ENCODE measurements at regions not wholly inside any gene's neighbourhood (a gene's known extent, or its start where the extent isn't known, plus 50 kb on each side); places are given as distances from the start of the nearest gene placed in this dataset.

DNA sequence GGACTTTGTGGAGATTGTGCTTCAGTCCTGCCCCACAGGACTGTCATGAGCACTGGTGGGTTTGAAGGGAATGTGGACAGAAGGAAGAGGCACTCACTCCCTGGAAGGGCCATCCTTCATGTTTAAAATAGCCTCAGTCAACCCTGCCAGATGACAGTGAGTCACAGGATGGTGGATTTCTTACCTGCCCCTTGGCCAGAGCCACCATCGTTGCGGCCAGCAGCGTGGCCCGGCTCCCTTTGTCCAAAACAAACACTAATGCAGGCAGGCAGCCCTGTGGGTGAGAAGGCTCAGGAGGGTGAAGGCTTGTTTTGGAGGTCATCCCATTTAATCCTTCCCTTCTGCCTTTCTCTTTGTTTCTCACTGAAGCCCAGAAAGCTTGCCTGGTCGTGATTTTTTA is 422.7 kb downstream of the CD83 start:
- Mint-ChIP-seq H3K9me3 (peaks cover 2% of the 10 kb centered on the region; the same call in 1 of the 3 replicates), H3K4me3 (no peak overlapping the region), H3K27ac (no peak overlapping the region), H3K27me3 (ENCODE audit: insufficient read depth, low read depth, poor library complexity) (peaks cover 7% of the 10 kb centered on the region), H3K36me3 (ENCODE audit: low read depth) (no peaks in the 10 kb centered on the region), H3K4me1 (peaks cover 29% of the 10 kb centered on the region)
- no peaks in the 10 kb centered on the region for H3K27me3 ChIP-seq (ENCODE audit: insufficient read depth)
- H3K4me1 ChIP-seq (ENCODE audit: insufficient read depth): peaks cover 12% of the 10 kb centered on the region
- H3K9me2 ChIP-seq (ENCODE audit: insufficient read depth): peaks cover 19% of the 10 kb centered on the region; the same call in 1 of the 2 replicates
- H3K36me3 ChIP-seq (ENCODE audit: insufficient read depth): no peaks in the 10 kb centered on the region; the same call in 1 of the 2 replicates
- no peak overlapping the region for H3K4me3 ChIP-seq
- DNase-seq (ENCODE audit: low spot score): no peak
- H3K27ac ChIP-seq (ENCODE audit: low read depth): no peak overlapping the region
- TF ChIP-seq ZNF331 (CRISPR knock-in tag; IDR thresholded peaks at IDR 0.05; ENCODE audit: low read depth): no peak
- TF ChIP-seq, protein P1, sequence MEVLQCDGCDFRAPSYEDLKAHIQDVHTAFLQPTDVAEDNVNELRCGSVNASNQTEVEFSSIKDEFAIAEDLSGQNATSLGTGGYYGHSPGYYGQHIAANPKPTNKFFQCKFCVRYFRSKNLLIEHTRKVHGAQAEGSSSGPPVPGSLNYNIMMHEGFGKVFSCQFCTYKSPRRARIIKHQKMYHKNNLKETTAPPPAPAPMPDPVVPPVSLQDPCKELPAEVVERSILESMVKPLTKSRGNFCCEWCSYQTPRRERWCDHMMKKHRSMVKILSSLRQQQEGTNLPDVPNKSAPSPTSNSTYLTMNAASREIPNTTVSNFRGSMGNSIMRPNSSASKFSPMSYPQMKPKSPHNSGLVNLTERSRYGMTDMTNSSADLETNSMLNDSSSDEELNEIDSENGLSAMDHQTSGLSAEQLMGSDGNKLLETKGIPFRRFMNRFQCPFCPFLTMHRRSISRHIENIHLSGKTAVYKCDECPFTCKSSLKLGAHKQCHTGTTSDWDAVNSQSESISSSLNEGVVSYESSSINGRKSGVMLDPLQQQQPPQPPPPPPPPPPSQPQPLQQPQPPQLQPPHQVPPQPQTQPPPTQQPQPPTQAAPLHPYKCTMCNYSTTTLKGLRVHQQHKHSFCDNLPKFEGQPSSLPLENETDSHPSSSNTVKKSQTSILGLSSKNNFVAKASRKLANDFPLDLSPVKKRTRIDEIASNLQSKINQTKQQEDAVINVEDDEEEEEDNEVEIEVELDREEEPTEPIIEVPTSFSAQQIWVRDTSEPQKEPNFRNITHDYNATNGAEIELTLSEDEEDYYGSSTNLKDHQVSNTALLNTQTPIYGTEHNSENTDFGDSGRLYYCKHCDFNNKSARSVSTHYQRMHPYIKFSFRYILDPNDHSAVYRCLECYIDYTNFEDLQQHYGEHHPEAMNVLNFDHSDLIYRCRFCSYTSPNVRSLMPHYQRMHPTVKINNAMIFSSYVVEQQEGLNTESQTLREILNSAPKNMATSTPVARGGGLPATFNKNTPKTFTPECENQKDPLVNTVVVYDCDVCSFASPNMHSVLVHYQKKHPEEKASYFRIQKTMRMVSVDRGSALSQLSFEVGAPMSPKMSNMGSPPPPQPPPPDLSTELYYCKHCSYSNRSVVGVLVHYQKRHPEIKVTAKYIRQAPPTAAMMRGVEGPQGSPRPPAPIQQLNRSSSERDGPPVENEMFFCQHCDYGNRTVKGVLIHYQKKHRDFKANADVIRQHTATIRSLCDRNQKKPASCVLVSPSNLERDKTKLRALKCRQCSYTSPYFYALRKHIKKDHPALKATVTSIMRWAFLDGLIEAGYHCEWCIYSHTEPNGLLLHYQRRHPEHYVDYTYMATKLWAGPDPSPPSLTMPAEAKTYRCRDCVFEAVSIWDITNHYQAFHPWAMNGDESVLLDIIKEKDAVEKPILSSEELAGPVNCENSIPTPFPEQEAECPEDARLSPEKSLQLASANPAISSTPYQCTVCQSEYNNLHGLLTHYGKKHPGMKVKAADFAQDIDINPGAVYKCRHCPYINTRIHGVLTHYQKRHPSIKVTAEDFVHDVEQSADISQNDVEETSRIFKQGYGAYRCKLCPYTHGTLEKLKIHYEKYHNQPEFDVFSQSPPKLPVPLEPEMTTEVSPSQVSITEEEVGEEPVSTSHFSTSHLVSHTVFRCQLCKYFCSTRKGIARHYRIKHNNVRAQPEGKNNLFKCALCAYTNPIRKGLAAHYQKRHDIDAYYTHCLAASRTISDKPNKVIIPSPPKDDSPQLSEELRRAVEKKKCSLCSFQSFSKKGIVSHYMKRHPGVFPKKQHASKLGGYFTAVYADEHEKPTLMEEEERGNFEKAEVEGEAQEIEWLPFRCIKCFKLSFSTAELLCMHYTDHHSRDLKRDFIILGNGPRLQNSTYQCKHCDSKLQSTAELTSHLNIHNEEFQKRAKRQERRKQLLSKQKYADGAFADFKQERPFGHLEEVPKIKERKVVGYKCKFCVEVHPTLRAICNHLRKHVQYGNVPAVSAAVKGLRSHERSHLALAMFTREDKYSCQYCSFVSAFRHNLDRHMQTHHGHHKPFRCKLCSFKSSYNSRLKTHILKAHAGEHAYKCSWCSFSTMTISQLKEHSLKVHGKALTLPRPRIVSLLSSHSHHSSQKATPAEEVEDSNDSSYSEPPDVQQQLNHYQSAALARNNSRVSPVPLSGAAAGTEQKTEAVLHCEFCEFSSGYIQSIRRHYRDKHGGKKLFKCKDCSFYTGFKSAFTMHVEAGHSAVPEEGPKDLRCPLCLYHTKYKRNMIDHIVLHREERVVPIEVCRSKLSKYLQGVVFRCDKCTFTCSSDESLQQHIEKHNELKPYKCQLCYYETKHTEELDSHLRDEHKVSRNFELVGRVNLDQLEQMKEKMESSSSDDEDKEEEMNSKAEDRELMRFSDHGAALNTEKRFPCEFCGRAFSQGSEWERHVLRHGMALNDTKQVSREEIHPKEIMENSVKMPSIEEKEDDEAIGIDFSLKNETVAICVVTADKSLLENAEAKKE (CRISPR knock-in tag; IDR thresholded peaks at IDR 0.05): no peak
- no peak for TF ChIP-seq NANOG (IDR thresholded peaks at IDR 0.05; ENCODE audit: borderline replicate concordance)
- no peak for TF ChIP-seq POLR2AphosphoS5 (IDR thresholded peaks at IDR 0.05; ENCODE audit: low read depth)
- TF ChIP-seq STAT1 (IDR thresholded peaks at IDR 0.05; ENCODE audit: unreplicated experiment): no peak
- TF ChIP-seq, protein P2, sequence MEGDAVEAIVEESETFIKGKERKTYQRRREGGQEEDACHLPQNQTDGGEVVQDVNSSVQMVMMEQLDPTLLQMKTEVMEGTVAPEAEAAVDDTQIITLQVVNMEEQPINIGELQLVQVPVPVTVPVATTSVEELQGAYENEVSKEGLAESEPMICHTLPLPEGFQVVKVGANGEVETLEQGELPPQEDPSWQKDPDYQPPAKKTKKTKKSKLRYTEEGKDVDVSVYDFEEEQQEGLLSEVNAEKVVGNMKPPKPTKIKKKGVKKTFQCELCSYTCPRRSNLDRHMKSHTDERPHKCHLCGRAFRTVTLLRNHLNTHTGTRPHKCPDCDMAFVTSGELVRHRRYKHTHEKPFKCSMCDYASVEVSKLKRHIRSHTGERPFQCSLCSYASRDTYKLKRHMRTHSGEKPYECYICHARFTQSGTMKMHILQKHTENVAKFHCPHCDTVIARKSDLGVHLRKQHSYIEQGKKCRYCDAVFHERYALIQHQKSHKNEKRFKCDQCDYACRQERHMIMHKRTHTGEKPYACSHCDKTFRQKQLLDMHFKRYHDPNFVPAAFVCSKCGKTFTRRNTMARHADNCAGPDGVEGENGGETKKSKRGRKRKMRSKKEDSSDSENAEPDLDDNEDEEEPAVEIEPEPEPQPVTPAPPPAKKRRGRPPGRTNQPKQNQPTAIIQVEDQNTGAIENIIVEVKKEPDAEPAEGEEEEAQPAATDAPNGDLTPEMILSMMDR (conservative IDR thresholded peaks at IDR 0.05; ENCODE audit: low read depth in 2 of 2): no peak
- TF ChIP-seq, protein P3, sequence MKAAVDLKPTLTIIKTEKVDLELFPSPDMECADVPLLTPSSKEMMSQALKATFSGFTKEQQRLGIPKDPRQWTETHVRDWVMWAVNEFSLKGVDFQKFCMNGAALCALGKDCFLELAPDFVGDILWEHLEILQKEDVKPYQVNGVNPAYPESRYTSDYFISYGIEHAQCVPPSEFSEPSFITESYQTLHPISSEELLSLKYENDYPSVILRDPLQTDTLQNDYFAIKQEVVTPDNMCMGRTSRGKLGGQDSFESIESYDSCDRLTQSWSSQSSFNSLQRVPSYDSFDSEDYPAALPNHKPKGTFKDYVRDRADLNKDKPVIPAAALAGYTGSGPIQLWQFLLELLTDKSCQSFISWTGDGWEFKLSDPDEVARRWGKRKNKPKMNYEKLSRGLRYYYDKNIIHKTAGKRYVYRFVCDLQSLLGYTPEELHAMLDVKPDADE (IDR thresholded peaks at IDR 0.05): no peak
- TF ChIP-seq ZNF114 (CRISPR knock-in tag; IDR thresholded peaks at IDR 0.05): no peak
- no peak for TF ChIP-seq CREB1 (CRISPR knock-in tag; IDR thresholded peaks at IDR 0.05; ENCODE audit: low read depth)
- TF ChIP-seq, protein P4, sequence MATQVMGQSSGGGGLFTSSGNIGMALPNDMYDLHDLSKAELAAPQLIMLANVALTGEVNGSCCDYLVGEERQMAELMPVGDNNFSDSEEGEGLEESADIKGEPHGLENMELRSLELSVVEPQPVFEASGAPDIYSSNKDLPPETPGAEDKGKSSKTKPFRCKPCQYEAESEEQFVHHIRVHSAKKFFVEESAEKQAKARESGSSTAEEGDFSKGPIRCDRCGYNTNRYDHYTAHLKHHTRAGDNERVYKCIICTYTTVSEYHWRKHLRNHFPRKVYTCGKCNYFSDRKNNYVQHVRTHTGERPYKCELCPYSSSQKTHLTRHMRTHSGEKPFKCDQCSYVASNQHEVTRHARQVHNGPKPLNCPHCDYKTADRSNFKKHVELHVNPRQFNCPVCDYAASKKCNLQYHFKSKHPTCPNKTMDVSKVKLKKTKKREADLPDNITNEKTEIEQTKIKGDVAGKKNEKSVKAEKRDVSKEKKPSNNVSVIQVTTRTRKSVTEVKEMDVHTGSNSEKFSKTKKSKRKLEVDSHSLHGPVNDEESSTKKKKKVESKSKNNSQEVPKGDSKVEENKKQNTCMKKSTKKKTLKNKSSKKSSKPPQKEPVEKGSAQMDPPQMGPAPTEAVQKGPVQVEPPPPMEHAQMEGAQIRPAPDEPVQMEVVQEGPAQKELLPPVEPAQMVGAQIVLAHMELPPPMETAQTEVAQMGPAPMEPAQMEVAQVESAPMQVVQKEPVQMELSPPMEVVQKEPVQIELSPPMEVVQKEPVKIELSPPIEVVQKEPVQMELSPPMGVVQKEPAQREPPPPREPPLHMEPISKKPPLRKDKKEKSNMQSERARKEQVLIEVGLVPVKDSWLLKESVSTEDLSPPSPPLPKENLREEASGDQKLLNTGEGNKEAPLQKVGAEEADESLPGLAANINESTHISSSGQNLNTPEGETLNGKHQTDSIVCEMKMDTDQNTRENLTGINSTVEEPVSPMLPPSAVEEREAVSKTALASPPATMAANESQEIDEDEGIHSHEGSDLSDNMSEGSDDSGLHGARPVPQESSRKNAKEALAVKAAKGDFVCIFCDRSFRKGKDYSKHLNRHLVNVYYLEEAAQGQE (IDR thresholded peaks at IDR 0.05; ENCODE audit: unreplicated experiment): no peak
- no peak for TF ChIP-seq EZH2 (IDR thresholded peaks at IDR 0.05; ENCODE audit: low read depth, unreplicated experiment)
- no peak for TF ChIP-seq EZH2phosphoT487 (IDR thresholded peaks at IDR 0.05; ENCODE audit: unreplicated experiment)
- no peak for TF ChIP-seq JUNB (IDR thresholded peaks at IDR 0.05; ENCODE audit: unreplicated experiment)
- no peaks in the 10 kb centered on the region for H3K79me2 ChIP-seq (replicated peaks; ENCODE audit: insufficient read depth)
- no peaks in the 10 kb centered on the region for H3F3A ChIP-seq (replicated peaks; ENCODE audit: low read depth)
- no peaks in the 10 kb centered on the region for H4K20me1 ChIP-seq (replicated peaks; ENCODE audit: insufficient read depth)
- ATAC-seq: peak; percentile 19; the same call in 2 of the 3 replicates
- 0 out of 2 replicates have a peak overlapping the region, but pooled peaks have one; percentile 40 for H3K4me2 ChIP-seq
- peak overlapping the region; percentile 76 for H2AFZ ChIP-seq
